ENCODE measurements at regions not wholly inside any gene's neighbourhood (a gene's known extent, or its start where the extent isn't known, plus 50 kb on each side); places are given as distances from the start of the nearest gene placed in this dataset.

DNA sequence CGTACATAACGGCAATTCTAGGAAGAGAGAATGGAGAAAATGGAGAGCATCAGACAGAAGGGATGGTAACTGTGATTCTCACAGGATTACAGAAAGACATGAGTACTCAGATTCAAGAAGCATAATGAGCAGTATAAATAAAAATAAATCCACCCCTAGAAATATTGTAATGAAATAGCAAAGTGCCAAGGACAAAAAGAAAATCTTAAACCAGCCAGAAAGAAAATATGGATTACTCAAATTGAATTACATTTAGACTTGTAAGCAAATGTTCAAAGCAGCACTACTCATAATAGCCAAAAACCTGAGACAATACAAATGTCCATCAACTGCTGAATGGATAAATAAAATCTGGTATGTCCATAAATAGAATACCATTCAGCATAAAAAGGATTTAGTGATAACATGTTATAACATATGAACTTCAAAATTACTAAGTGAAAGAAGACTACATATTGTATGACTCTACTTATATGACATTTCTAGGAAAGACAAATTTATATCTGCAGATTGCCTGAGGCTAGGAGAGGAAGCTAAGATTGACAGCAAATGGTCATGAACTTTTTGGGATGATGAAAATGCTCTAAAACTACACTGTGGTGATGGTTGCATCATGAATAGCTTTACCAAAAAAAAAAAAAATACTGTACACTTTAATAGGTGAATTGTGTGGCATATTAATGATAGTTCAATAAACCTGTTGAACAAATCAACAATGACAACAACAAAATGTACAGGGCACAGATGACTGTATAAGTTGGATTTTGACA lies 63.4 kb upstream of the SPTBN1 start:
- no peak for TF ChIP-seq EZH2 (IDR thresholded peaks at IDR 0.05; ENCODE audit: borderline replicate concordance, low read depth, low read length, severe bottlenecking)
- TF ChIP-seq, protein P1, sequence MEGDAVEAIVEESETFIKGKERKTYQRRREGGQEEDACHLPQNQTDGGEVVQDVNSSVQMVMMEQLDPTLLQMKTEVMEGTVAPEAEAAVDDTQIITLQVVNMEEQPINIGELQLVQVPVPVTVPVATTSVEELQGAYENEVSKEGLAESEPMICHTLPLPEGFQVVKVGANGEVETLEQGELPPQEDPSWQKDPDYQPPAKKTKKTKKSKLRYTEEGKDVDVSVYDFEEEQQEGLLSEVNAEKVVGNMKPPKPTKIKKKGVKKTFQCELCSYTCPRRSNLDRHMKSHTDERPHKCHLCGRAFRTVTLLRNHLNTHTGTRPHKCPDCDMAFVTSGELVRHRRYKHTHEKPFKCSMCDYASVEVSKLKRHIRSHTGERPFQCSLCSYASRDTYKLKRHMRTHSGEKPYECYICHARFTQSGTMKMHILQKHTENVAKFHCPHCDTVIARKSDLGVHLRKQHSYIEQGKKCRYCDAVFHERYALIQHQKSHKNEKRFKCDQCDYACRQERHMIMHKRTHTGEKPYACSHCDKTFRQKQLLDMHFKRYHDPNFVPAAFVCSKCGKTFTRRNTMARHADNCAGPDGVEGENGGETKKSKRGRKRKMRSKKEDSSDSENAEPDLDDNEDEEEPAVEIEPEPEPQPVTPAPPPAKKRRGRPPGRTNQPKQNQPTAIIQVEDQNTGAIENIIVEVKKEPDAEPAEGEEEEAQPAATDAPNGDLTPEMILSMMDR (IDR thresholded peaks at IDR 0.05; ENCODE audit: borderline replicate concordance, extremely low read depth, low read length, poor library complexity, severe bottlenecking): no peak
- no peak overlapping the region for H3K4me2 ChIP-seq (ENCODE audit: insufficient read depth, low read length)
- ATAC-seq (ENCODE audit: insufficient read depth, low read depth) (no peak), DNase-seq (no peak)
- no peaks in the 10 kb centered on the region for H3K36me3 ChIP-seq (ENCODE audit: insufficient read depth, low read length)
- H4K20me1 ChIP-seq (ENCODE audit: insufficient read depth, low read length): no peaks in the 10 kb centered on the region
- H3K27me3 ChIP-seq (ENCODE audit: insufficient read depth, low read length, poor library complexity): no peaks in the 10 kb centered on the region
- H3K4me1 ChIP-seq (ENCODE audit: insufficient read depth, low read length): no peaks in the 10 kb centered on the region
- H3K27ac ChIP-seq (ENCODE audit: low read length): no peak overlapping the region
- H3K9ac ChIP-seq (ENCODE audit: low read depth, low read length): no peak overlapping the region
- no peak overlapping the region for H3K4me3 ChIP-seq (ENCODE audit: low read depth in 1 of 2, low read length in 2 of 2)
- no peaks in the 10 kb centered on the region for H3K79me2 ChIP-seq (ENCODE audit: insufficient read depth, low read length)
- H3K9me3 ChIP-seq (ENCODE audit: insufficient read depth, low read length, severe bottlenecking): no peaks in the 10 kb centered on the region
- H2AFZ ChIP-seq (ENCODE audit: low read depth, low read length): no peak overlapping the region

DNA sequence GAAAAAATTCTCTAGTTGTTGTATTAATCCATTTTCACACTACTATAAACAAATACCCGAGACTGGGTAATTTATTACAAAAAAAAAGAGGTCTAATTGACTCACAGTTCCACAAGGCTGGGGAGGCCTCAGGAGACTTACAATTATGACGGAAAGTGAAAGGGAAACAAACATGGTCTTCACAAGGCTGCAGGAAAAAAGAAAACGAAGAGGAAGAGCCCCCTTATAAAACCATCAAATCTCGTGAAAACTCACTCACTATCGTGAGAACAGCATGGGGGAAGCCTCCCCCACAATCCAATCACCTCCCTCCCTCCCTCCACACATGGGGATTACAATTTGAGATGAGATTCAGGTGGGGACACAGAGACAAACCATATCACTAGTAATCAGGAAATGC lies 61.7 kb upstream of the SPTBN1 start:
- TF ChIP-seq, protein P1 (IDR thresholded peaks at IDR 0.05; ENCODE audit: borderline replicate concordance, extremely low read depth, low read length, poor library complexity, severe bottlenecking): no peak
- TF ChIP-seq EZH2 (IDR thresholded peaks at IDR 0.05; ENCODE audit: borderline replicate concordance, low read depth, low read length, severe bottlenecking): no peak
- Histone ChIP-seq H3K27me3 (ENCODE audit: insufficient read depth, low read length, poor library complexity) (no peaks in the 10 kb centered on the region), H3K9me3 (ENCODE audit: insufficient read depth, low read length, severe bottlenecking) (no peaks in the 10 kb centered on the region), H4K20me1 (ENCODE audit: insufficient read depth, low read length) (no peaks in the 10 kb centered on the region), H3K9ac (ENCODE audit: low read depth, low read length) (no peak overlapping the region), H2AFZ (ENCODE audit: low read depth, low read length) (no peak overlapping the region), H3K79me2 (ENCODE audit: insufficient read depth, low read length) (no peaks in the 10 kb centered on the region), H3K36me3 (ENCODE audit: insufficient read depth, low read length) (no peaks in the 10 kb centered on the region), H3K4me3 (ENCODE audit: low read depth in 1 of 2, low read length in 2 of 2) (no peak overlapping the region), H3K27ac (ENCODE audit: low read length) (no peak overlapping the region), H3K4me1 (ENCODE audit: insufficient read depth, low read length) (no peaks in the 10 kb centered on the region), H3K4me2 (ENCODE audit: insufficient read depth, low read length) (no peak overlapping the region)
- ATAC-seq (ENCODE audit: insufficient read depth, low read depth) (peak; percentile 57), DNase-seq (no peak)

DNA sequence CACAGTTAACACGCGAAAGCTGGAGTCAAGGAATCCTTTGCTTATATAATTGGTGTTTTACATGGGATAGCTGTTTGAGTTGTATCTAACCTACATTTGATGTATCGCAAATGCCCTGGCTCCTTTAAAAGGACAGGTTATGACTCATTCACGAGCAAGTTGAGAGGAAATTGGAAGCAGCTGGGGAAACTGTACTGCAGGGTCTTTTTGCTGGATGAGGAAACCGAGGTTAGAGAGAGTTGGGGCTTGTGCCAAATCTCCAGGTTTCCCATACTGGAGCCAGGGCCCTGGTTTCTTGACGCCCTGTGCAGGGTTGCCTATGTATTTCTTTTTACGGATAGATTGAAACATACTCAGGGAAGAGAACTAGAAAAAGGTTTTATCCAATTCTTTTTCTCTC lies 60.0 kb upstream of the SPTBN1 start:
- Histone ChIP-seq H3K36me3 (ENCODE audit: insufficient read depth, low read length) (no peaks in the 10 kb centered on the region), H3K4me2 (ENCODE audit: insufficient read depth, low read length) (no peak overlapping the region), H3K9me3 (ENCODE audit: insufficient read depth, low read length, severe bottlenecking) (no peaks in the 10 kb centered on the region), H3K27me3 (ENCODE audit: insufficient read depth, low read length, poor library complexity) (no peaks in the 10 kb centered on the region), H3K4me3 (ENCODE audit: low read depth in 1 of 2, low read length in 2 of 2) (no peak overlapping the region), H3K79me2 (ENCODE audit: insufficient read depth, low read length) (no peaks in the 10 kb centered on the region), H4K20me1 (ENCODE audit: insufficient read depth, low read length) (no peaks in the 10 kb centered on the region), H2AFZ (ENCODE audit: low read depth, low read length) (no peak overlapping the region), H3K27ac (ENCODE audit: low read length) (no peak overlapping the region), H3K9ac (ENCODE audit: low read depth, low read length) (no peak overlapping the region), H3K4me1 (ENCODE audit: insufficient read depth, low read length) (no peaks in the 10 kb centered on the region)
- no peak for TF ChIP-seq EZH2 (IDR thresholded peaks at IDR 0.05; ENCODE audit: borderline replicate concordance, low read depth, low read length, severe bottlenecking)
- TF ChIP-seq, protein P1 (IDR thresholded peaks at IDR 0.05; ENCODE audit: borderline replicate concordance, extremely low read depth, low read length, poor library complexity, severe bottlenecking): no peak
- no peak; the same call in 2 of the 3 replicates for ATAC-seq (ENCODE audit: insufficient read depth, low read depth)
- no peak for DNase-seq
